HepG2 (cell line): ENCODE measurements at regions not wholly inside any gene's neighbourhood (a gene's known extent, or its start where the extent isn't known, plus 50 kb on each side); places are given as distances from the start of the nearest gene placed in this dataset.

Source experiments
- FOXA1 ChIP-seq, 2 experiments: fragments of 450-650 bp in 1 of 2; sonication (generic) in 1 of 2; formaldehyde crosslinking in 1 of 2; IDR thresholded peaks; 2 replicates each; pipeline versions ENCODE4 v1.4.0 to v1.6.1; 2016 to 2020; ENCODE audit warnings: missing genetic modification reagents in 1 of 2
- TF ChIP-seq, protein P1 (sequence below): sonication (generic); formaldehyde crosslinking; IDR thresholded peaks from 2 replicates; pipeline ENCODE4 v1.4.0; 2020; ENCODE audit warnings: missing genetic modification reagents
- TF ChIP-seq, protein P2 (sequence below): sonication (generic); formaldehyde crosslinking; IDR thresholded peaks from 2 replicates; pipeline ENCODE4 v1.4.0; 2020; ENCODE audit warnings: missing genetic modification reagents, borderline replicate concordance

DNA sequence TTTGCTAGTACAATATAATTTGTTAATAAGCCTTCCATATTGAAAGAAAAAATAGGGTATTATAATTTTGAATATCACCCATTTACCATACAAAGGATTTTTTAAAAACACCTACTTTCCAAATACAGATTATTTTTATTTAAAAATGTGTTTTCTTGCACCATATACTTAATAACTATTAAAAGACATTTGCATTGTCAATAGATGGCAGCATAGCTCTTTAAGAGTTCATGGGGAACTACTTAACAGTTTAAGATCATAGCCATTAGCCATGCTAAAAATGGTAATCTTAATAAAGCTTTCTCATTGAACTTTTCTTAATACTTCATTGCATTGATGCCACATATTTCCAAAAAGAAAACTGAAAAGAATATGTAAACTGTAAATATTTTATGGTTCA is 1995.9 kb downstream of the C4orf33 start:
- TF ChIP-seq, protein P1, sequence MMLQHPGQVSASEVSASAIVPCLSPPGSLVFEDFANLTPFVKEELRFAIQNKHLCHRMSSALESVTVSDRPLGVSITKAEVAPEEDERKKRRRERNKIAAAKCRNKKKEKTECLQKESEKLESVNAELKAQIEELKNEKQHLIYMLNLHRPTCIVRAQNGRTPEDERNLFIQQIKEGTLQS (CRISPR knock-in tag), result no peak
- TF ChIP-seq, protein P2, sequence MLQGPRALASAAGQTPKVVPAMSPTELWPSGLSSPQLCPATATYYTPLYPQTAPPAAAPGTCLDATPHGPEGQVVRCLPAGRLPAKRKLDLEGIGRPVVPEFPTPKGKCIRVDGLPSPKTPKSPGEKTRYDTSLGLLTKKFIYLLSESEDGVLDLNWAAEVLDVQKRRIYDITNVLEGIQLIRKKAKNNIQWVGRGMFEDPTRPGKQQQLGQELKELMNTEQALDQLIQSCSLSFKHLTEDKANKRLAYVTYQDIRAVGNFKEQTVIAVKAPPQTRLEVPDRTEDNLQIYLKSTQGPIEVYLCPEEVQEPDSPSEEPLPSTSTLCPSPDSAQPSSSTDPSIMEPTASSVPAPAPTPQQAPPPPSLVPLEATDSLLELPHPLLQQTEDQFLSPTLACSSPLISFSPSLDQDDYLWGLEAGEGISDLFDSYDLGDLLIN (CRISPR knock-in tag), result no peak
- TF ChIP-seq FOXA1 (IDR thresholded peaks at IDR 0.05) (no peak), FOXA1 (CRISPR knock-in tag; IDR thresholded peaks at IDR 0.05) (no peak)
